Upper lobe of left lung (tissue), 4 donors: ENCODE measurements at regions not wholly inside any gene's neighbourhood (a gene's known extent, or its start where the extent isn't known, plus 50 kb on each side); places are given as distances from the start of the nearest gene placed in this dataset.

Experiments
- EP300 ChIP-seq, 4 donors: sonication (generic); formaldehyde crosslinking; IDR thresholded peaks; one replicate each; pipeline ENCODE4 v1.5.1; 2017; ENCODE audit warnings: antibody characterized with exemption in 4 of 4, control low read depth in 2 of 4
- POLR2A ChIP-seq, 4 donors: fragments of 450-650 bp; IDR thresholded peaks; one replicate each; pipeline ENCODE4 v1.5.1; 2016 to 2017; ENCODE audit warnings: antibody characterized with exemption in 4 of 4, mild to moderate bottlenecking in 2 of 4
- POLR2AphosphoS5 ChIP-seq, 2 donors: sonication (generic); formaldehyde crosslinking; IDR thresholded peaks; one replicate each; pipeline ENCODE4 v1.5.1; 2017; ENCODE audit warnings: antibody characterized with exemption in 2 of 2
- TF ChIP-seq, protein P1 (sequence below), 6 experiments: fragments of 450-650 bp in 4 of 6; fragments of 200-600 bp in 2 of 6; sonication (generic) in 2 of 6; IDR thresholded peaks; one replicate each; pipeline ENCODE4 v1.5.1; 2016 to 2019; ENCODE audit warnings: antibody characterized with exemption in 6 of 6

GRCh38 chr6:134477991-134478635, 160.2 kb upstream of the SGK1 start:
- TF ChIP-seq, protein P1, sequence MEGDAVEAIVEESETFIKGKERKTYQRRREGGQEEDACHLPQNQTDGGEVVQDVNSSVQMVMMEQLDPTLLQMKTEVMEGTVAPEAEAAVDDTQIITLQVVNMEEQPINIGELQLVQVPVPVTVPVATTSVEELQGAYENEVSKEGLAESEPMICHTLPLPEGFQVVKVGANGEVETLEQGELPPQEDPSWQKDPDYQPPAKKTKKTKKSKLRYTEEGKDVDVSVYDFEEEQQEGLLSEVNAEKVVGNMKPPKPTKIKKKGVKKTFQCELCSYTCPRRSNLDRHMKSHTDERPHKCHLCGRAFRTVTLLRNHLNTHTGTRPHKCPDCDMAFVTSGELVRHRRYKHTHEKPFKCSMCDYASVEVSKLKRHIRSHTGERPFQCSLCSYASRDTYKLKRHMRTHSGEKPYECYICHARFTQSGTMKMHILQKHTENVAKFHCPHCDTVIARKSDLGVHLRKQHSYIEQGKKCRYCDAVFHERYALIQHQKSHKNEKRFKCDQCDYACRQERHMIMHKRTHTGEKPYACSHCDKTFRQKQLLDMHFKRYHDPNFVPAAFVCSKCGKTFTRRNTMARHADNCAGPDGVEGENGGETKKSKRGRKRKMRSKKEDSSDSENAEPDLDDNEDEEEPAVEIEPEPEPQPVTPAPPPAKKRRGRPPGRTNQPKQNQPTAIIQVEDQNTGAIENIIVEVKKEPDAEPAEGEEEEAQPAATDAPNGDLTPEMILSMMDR (IDR thresholded peaks at IDR 0.05) = no peak
- TF ChIP-seq POLR2AphosphoS5 (IDR thresholded peaks at IDR 0.05) (no peak), POLR2A (IDR thresholded peaks at IDR 0.05) (no peak), EP300 (IDR thresholded peaks at IDR 0.05) (no peak)
